ENCODE measurements at regions not wholly inside any gene's neighbourhood (a gene's known extent, or its start where the extent isn't known, plus 50 kb on each side); places are given as distances from the start of the nearest gene placed in this dataset.

DNA sequence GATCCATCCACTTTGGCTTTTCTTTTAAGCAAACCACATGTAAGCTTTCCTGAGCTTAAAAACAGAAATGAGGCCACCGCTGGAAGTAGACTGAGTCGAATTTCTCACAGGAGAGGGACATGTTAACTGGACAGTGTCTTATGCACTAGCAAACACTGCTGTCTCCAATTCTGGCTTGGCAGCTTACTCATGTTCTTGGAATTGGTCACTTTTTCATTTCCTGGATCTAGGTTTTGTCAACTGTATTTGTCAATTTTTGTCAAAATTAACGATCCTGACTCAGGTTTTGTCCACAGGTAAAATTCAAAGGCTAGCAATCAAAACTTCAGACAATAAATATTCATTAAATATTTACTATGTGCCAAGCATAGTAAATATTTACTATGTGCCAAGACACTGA is 601.5 kb downstream of the RNF144B start:
- TF ChIP-seq, protein P1, sequence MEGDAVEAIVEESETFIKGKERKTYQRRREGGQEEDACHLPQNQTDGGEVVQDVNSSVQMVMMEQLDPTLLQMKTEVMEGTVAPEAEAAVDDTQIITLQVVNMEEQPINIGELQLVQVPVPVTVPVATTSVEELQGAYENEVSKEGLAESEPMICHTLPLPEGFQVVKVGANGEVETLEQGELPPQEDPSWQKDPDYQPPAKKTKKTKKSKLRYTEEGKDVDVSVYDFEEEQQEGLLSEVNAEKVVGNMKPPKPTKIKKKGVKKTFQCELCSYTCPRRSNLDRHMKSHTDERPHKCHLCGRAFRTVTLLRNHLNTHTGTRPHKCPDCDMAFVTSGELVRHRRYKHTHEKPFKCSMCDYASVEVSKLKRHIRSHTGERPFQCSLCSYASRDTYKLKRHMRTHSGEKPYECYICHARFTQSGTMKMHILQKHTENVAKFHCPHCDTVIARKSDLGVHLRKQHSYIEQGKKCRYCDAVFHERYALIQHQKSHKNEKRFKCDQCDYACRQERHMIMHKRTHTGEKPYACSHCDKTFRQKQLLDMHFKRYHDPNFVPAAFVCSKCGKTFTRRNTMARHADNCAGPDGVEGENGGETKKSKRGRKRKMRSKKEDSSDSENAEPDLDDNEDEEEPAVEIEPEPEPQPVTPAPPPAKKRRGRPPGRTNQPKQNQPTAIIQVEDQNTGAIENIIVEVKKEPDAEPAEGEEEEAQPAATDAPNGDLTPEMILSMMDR (IDR thresholded peaks at IDR 0.05; ENCODE audit: control extremely low read depth in 1 of 3, insufficient read depth in 1 of 3, low read depth in 1 of 3, low read length in 3 of 3), result no peak
- no peak for TF ChIP-seq TAF1 (IDR thresholded peaks at IDR 0.05; ENCODE audit: low read depth, low read length)
- no peak for TF ChIP-seq TEAD4 (IDR thresholded peaks at IDR 0.05; ENCODE audit: low read depth, low read length)
- no peak for TF ChIP-seq POLR2A (IDR thresholded peaks at IDR 0.05; ENCODE audit: control extremely low read depth in 1 of 2, low read depth in 2 of 2, low read length in 2 of 2)
- no peak for TF ChIP-seq POLR2AphosphoS5 (IDR thresholded peaks at IDR 0.05; ENCODE audit: low read depth, low read length)
- TF ChIP-seq CBX8 (IDR thresholded peaks at IDR 0.05; ENCODE audit: borderline replicate concordance, low read depth, low read length), result no peak

Data from H1 (cell line).